Fibroblast of lung (primary cell): ENCODE measurements at regions not wholly inside any gene's neighbourhood (a gene's known extent, or its start where the extent isn't known, plus 50 kb on each side); places are given as distances from the start of the nearest gene placed in this dataset.

Source experiments
- CTCF ChIP-seq, 2 donors: IDR thresholded peaks in 1 of 2; conservative IDR thresholded peaks in 1 of 2; 1 replicate in 1 of 2; 2 replicates in 1 of 2; pipeline ENCODE4 v1.5.1; 2011 to 2012; ENCODE audit warnings: low read length in 2 of 2, control low read depth in 1 of 2, inconsistent platforms in 1 of 2, low read depth in 1 of 2, mild to moderate bottlenecking in 1 of 2
- EZH2 ChIP-seq: IDR thresholded peaks from 2 replicates; pipeline ENCODE4 v1.5.1; 2012; ENCODE audit warnings: low read length, control low read depth, mild to moderate bottlenecking; ENCODE audit errors: missing control alignments

DNA sequence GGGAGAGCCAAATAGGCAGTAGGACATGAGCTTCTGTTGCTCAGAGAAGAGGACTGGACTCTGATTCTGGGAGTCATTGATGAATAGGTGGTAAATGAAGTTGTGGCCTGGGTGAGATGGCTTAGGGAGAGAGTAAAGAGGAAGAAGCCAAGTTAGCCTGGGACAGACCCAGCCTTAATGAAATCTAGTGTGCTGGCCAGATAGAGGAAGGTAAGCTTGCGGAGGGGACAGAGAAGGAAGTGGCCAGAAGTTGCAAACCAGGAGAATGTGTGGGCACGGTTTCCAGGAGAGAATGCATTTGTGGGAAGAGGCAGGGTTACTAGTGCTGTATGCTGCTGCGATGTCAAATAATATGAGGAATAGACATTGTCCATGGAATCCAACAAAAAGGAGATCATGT, 83.3 kb upstream of the OLFM4 start:
- TF ChIP-seq CTCF (conservative IDR thresholded peaks at IDR 0.05 in 1 of 2, IDR thresholded peaks at IDR 0.05 in 1 of 2; ENCODE audit: low read depth in 1 of 2, low read length in 2 of 2) (no peak), EZH2 (no peak)
